T follicular helper cell (primary cell): ENCODE measurements at regions not wholly inside any gene's neighbourhood (a gene's known extent, or its start where the extent isn't known, plus 50 kb on each side); places are given as distances from the start of the nearest gene placed in this dataset.

Experiments used
- DNase-seq: peaks from one replicate; pipeline ENCODE4 v3.0.0-alpha.2; 2020; ENCODE audit warnings: low read depth

- DNase-seq: no peak
These were observed 698.9 kb downstream of the BCL11B start for GRCh38 chr14:98573082-98573481.

GRCh38 chr14:98576463-98576862 is 695.5 kb downstream of the BCL11B start:
- no peak for DNase-seq

GRCh38 chr14:98578204-98578603 is 693.8 kb downstream of the BCL11B start:
- no peak for DNase-seq

GRCh38 chr14:98579140-98579539 is 692.9 kb downstream of the BCL11B start:
- no peak for DNase-seq

- no peak for DNase-seq
These were observed 691.8 kb downstream of the BCL11B start for GRCh38 chr14:98580131-98580678.

- no peak for DNase-seq
These were observed 689.7 kb downstream of the BCL11B start for GRCh38 chr14:98582276-98582675.

- DNase-seq: no peak
These were observed 680.8 kb downstream of the BCL11B start for GRCh38 chr14:98591161-98591560.

GRCh38 chr14:98592611-98593170 is 679.3 kb downstream of the BCL11B start:
- DNase-seq: no peak

GRCh38 chr14:98593361-98593761 is 678.6 kb downstream of the BCL11B start:
- no peak for DNase-seq

GRCh38 chr14:98594156-98594555 is 677.8 kb downstream of the BCL11B start:
- no peak for DNase-seq

GRCh38 chr14:98598576-98598975 is 673.4 kb downstream of the BCL11B start:
- no peak for DNase-seq

GRCh38 chr14:98599082-98599481 is 672.9 kb downstream of the BCL11B start:
- DNase-seq: no peak

GRCh38 chr14:98602983-98603382 is 669.0 kb downstream of the BCL11B start:
- no peak for DNase-seq

- no peak for DNase-seq
These were observed 667.0 kb downstream of the BCL11B start for GRCh38 chr14:98605043-98605442.

- DNase-seq: no peak
These were observed 665.9 kb downstream of the BCL11B start for GRCh38 chr14:98606041-98606640.

- DNase-seq: no peak
These were observed 665.2 kb downstream of the BCL11B start for GRCh38 chr14:98606816-98607215.

- no peak for DNase-seq
These were observed 664.6 kb downstream of the BCL11B start for GRCh38 chr14:98607341-98607910.

- no peak for DNase-seq
These were observed 663.6 kb downstream of the BCL11B start for GRCh38 chr14:98608071-98609060.

- no peak for DNase-seq
These were observed 659.4 kb downstream of the BCL11B start for GRCh38 chr14:98612434-98613200.

- no peak for DNase-seq
These were observed 657.3 kb downstream of the BCL11B start for GRCh38 chr14:98614741-98615140.
